GM18511 (cell line): ENCODE measurements at regions not wholly inside any gene's neighbourhood (a gene's known extent, or its start where the extent isn't known, plus 50 kb on each side); places are given as distances from the start of the nearest gene placed in this dataset.
"Not testable (repeated sequence)": the region's sequence is repeated elsewhere in the genome, so short reads cannot be mapped to it uniquely, and the experiment has no call there.

Experiments used
- ATAC-seq: cut with Tn5 transposase; IDR thresholded peaks from one replicate; pipeline ENCODE4 v1.9.1; 2021; ENCODE audit warnings: mild to moderate bottlenecking, moderate library complexity; ENCODE audit not compliant: unreplicated experiment

DNA sequence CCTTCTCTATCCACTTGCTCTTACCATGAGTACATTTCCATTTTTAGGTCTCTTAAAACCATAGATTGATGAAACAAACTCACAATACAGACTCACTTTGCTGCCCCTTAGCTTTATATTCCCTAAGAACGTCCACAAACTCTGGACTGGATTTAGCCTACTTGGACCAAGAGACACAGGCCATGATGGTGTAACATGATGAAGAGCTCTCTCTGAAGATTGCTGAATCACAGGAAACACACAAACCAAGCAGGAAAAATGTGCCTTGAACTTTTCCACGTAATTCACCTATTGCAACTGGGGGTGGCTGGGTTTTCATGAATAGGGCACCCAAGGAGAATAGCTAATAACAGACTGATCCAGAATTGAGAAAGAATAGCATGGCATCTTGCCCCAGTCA, 201.7 kb upstream of the RBBP8 start:
- ATAC-seq = no peak

DNA sequence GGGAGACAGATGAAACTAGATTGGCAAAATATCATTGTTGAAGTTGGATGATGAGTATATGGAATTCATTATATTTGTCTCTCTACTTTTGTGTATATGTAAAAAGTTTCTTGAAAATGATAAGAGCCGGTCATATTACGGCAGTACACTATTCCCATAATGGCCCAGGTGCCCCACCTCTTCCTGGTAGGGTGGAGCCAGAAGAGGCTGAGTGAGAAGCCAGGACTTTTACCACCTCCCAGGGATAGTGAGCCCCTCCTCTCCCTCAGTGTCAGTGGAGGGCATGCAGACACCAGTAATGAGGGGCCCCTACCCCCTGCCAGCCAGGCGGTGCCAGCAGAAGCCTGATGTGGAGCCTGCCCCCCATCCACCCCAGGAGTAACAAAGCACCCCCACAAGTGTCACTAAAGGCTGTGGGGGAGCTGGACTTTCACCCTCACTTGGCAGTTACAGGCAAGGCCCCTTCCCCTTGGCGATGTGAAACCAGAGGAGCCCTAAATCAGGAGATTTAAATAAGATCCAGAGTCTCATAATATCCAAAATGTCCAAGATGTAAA, 198.9 kb upstream of the RBBP8 start:
- ATAC-seq = no peak

DNA sequence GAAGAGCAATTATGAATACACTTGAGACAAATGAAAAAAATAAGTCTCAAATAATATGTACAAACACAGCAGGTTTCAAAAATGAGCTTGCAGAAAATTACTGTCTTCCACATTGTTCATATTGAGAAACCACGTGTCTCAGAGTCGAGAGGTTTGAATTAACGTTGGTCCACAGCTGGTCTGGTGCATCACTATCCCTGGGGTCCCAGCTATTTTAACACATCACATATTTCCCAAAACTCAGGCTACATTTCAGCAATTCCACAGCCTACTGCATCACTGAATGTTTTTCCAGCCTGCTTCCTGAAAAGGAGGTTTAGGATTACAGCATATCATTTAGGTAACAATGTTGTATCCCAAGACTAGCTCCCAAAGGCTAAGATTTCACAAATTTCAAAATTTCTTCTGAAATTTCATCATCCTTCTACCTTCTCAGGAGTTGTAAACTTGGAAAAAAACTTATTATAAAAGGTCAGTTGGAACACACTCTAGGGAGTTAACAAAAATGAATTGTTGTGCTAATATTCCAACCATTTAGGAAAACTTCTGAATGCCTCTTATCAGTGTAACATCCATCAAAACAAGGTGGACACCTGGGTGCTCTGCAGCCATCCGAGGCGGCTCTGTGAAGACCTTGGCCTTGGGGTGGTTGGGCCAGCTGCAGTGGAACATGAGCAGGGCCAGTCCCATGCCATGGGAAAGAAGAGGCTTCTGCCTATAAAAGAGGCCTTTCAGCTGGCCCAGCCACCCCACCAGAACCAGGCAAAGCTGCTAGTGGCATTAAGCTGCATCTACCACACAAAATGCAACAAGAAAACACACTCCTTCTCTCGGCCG, 198.1 kb upstream of the RBBP8 start:
- no peak for ATAC-seq

DNA sequence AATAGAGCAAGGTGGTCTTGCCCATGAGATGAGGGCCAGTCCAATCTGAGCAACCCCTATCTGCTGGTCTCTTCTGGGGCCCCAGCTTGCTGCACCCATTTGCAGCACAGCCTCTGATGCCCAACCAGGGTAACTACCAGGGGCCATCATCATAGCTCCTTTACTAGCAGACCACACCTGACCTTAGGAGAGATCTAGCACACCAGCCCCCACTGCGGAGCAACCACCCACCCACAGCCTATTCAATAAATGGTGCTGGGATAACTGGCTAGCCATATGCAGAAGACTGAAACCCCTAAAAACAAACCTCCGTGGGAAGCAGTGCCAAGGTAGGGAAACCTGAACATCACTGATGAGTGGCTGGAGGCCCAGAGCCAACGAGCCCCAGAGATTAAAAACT, 196.1 kb upstream of the RBBP8 start:
- ATAC-seq = no peak

DNA sequence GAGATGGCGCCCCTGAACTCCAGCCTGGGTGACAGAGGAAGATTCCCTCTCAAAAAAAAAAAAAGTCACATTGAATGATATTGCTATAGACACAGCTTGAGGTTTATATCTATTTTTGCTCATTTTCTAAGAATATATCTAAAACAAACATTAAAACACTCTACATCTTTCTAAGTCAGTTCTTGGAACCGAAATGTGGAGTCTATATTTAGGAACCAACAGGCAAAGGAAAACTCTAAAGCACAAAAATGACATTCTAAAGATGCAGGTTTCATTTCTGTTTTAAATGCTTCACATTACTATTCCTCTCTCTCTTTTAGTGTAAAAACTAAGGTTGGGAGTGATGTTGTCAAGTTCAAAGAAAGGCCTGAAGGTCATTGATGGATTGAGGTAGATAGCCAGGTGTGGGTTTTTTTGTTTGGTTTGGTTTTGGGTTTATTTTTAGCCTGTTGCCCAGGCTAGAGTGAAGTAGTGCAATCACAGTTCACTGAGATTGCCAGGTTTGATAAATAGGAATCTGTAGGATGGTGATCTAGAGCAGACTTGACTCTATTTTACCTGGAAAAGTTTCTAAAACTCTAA, 194.0 kb upstream of the RBBP8 start:
- no peak for ATAC-seq

DNA sequence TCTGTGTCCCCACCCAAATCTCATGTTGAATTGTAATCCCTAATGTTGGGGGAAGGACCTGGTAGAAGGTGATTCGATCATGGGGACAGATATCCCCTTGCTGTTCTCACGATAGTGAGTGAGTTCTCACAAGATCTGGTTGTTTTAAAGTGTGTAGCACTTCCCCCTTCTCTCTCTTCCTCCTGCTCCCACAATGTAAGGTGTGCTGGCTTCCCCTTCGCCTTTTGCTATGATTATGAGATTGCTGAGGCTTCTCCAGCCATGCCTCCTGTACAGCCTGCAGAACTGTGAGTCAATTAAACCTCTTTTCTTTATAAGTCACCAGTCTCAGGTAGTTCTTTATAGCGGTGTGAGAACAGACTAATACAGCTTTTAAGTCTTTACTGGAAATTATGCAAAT, 193.3 kb upstream of the RBBP8 start:
- no peak for ATAC-seq

DNA sequence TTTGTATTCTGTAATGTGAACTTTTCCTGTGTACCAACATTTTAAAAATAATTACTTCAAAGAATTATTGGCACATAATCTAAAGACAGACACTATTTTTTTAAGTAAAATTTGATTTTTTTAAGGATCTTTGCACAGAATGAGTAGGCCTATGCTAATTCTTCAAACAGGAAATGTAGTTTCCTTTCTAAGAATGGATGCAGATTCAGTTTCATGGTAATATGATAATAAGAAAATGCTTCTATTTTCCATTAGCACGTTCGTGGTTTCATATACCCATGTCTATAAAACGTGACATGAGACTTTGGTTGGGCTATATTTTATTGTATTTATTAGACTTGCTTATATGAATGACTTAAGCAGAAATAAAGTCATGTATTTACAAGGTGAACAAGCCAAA, 191.8 kb upstream of the RBBP8 start:
- no peak for ATAC-seq

DNA sequence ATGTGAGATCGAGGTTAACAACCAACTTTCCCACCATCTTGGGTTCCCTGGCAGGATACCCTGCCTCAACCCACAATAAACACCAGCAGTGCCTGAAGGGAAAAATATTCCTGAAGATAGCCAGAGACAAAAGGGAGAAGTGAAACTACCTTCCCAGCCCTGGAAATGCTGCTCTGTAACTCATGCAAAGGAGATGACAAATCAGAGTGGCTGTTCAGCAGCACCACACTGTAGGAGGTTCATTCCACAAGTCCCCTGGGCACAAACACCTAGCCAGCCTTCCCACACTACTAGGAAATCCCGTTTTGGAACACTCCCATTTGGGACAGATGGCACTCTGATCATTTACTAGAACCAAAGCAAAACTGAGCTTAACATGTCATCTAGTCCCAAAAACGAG, 190.7 kb upstream of the RBBP8 start:
- ATAC-seq = no peak

DNA sequence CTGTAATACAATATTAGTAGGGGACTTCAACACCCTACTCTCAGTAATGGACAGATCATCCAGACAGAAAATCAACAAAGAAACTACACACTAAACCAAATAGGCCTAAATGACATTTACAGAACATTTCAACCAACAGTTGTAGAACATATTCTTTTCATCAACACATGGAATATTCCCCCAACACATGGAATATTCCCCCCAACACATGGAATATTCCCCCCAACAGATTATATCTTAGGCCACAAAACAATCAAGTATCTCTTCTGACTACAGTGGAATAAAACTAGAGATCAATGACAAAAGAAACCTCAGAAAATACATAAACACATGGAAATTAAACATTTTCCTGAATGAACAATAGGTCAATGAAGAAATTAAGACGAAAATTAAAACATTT, 187.2 kb upstream of the RBBP8 start:
- no peak for ATAC-seq

DNA sequence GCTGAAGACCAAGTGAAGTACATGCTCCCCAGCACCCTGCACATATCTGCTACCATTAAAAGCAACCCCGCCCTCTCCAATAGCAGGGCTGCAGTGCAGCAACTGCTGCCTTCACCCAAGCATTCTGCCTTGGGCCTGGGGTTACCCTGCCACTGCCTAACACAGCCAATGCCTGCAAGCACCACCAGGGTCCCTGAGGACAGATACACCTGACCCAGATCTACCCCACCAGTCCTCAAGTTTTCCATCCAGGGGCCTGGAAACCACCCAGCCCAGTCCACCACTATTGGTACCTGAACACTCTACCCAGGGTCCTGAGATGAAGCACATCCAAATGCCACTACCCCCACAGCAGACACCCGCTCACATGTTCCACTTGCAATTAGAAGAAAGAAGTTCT, 181.1 kb upstream of the RBBP8 start:
- no peak for ATAC-seq

DNA sequence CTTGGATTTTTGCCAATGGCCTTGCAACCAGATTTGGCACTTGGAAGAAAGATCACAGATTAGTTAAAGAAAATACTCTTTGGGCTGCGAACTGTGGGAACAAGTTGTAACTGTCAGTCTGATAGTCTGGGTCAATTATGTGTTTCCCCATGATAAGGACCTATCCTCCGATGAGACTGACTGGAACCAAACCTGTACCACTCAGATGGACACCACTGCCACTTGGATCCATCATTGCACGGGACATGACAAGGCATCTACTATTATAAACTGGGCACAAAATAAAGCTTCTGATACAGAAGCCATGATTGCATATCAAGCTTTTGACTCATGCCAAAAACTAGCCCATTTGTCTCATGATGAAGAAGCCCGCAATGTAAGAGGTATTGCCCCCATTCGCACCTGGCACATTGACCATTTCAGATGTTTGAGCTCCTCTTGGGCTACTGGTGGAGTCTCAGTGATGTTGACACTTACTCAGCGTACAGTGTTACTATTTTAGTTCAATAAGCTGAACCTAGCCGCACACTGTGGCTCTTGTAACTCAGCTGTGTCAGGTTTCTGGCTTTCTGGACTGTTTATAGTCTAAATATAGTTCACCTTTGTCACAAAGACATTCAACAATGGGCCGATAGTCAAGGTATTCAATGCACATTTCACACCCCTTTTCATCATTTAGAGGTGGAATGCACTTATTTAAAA, 179.8 kb upstream of the RBBP8 start:
- ATAC-seq = no peak

DNA sequence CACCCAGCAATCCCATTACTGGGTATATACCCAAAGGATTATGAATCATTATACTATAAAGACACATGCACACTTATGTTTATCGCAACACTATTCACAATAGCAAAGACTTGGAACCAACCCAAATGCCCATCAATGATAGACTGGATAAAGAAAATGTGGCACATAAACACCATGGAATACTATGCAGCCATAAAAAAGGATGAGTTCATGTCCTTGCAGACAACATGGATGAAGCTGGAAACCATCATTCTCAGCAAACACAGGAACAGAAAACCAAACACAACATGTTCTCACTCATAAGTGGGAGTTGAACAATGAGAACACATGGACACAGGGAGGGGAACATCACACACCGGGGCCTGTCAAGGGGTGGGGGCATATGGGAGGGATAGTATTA, 169.1 kb upstream of the RBBP8 start:
- not testable (repeated sequence) for ATAC-seq

DNA sequence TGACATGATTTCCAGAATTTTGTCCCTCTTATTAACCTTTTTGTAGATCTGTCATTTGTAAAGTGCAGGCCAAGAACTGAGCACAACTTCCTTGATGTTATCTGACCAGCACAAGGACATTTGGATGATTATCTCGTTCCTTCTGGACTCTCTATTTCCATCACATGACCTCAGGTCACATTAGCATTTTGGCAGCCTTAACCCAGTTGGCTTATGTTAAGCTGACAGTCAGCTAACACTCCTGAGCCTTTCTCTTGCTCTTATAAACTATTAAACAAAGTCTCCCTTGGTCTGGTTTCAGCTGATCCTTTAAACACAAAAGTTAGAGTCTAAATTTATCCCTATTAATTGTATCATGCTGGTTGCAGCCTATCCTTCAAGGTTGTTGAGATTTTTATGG, 167.2 kb upstream of the RBBP8 start:
- no peak for ATAC-seq

DNA sequence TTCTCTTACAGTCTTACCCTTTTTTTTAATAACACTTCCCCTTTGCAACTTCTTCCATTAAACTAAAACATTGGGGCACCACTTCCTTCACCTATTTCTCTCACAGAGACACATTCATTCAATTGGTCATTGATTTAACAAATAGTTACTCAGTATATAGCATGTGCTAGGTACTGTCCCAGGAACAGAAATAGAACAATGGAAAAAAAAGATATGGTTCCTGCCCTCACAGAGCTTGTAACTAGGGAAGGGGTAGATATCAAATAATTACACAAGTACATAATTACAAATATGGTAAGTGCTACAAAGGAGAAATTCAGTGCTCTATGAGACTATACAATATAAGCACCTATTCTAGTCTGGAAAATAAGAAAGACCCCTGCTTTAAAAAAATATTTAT, 165.5 kb upstream of the RBBP8 start:
- no peak for ATAC-seq

DNA sequence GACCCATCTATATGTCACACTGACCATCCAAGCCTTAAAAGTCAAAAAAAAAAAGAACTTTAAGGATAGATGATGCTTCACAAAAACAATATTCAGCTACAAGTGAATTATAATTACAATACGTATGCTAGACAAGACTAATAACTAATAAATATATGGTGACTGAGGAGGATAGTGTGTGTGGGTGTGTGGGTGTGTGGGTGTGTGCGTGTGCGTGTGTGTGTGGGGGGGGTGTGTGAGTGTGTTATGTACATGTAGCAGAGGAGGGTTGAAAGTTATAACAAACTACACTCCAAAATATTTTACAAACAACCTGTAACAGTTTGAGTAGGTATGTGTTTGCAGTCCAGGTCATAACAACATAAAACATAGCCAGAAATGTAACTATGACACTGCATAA, 159.2 kb upstream of the RBBP8 start:
- no peak for ATAC-seq

DNA sequence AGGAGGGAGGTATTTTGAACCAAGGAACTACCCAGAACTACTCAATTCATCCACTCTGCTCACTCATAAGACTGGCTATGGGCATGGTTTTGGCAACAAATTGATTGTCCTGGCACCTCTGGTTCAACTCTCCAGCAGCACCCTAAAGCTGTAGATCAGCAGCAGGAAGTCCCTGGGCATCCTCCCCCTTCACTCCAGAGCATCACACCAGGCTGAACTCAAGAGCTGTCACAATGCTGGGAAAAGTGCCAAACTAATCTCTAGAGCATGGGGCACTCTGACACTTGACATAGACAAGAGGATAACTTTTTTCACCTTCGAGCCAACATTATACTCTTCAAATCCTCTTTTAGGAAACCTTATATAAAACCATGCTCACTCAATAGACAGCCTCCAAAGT, 154.1 kb upstream of the RBBP8 start:
- ATAC-seq = no peak

DNA sequence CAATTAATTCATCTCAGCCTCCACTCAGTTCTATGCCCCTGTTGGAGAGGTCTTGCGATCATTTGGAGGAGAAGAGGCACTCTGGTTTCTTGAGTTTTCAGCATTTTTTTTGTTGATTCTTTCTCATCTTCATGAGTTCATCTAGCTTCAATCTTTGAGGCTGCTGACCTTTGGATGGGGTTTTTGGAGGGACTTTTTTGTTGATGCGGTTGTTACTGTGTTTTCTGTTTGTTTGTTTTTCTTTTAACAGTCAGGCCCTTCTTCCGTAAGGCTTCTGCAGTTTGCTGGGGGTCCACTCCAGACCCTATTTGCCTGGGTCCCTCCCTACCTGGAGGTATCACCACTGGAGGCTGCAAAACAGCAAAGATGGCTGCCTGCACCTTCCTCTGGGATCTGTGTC, 149.9 kb upstream of the RBBP8 start:
- no peak for ATAC-seq

DNA sequence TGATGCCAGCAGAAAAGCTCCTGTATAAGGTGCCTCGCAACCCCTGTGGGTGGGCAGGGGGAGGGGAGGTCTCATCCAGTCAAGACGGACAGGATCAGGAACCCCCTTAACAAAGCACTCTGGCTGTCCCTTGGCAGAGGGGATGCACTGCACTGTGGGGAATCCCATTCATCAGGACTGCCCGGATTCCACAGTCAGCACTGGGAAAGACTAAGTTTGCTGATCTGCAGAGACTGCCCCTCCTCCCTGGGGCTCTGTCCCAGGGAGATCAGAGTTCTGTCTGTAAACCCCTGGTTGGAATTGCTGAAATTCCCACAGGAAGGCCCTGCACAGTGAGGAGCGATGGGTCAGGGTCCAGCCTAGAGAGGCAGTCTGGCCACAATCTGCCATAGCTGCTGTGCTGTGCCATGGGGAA, 149.5 kb upstream of the RBBP8 start:
- ATAC-seq = no peak

DNA sequence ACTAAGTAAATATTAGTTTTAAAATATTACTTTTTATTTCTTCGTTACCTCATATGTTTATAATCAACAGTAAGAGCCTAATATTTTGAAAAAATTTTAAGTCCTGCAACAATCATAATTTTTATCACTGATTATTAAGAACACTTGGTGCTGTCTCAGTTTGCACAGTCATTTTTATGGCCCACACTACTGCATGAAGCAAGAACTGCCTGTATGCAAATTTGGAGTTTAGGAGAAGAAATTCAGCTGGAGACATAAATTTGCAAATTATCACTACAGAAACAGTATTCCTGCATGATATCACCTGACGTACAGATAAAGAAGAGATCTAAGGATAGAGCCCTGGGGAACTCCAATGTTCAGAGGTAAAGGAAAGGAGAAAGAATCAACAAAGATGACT, 144.1 kb upstream of the RBBP8 start:
- no peak for ATAC-seq

DNA sequence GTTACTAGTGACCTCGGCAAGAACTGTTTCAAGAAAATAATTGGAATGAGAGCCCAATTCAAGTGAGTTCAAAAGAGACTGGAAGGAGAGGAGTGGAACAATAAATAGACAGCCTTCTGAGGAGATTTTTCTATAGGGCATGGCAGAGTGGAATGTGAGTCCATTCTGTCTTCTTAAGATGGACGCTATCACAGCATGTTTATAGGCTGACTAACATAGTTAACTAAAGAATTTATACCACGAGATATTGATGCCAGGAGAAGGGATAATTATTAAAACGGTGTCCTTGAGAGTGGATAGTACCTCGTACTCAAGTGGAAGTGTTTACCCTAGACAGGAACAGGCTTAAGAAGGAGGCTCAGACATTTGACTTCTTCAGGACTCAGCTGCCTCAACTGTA, 143.5 kb upstream of the RBBP8 start:
- no peak for ATAC-seq

DNA sequence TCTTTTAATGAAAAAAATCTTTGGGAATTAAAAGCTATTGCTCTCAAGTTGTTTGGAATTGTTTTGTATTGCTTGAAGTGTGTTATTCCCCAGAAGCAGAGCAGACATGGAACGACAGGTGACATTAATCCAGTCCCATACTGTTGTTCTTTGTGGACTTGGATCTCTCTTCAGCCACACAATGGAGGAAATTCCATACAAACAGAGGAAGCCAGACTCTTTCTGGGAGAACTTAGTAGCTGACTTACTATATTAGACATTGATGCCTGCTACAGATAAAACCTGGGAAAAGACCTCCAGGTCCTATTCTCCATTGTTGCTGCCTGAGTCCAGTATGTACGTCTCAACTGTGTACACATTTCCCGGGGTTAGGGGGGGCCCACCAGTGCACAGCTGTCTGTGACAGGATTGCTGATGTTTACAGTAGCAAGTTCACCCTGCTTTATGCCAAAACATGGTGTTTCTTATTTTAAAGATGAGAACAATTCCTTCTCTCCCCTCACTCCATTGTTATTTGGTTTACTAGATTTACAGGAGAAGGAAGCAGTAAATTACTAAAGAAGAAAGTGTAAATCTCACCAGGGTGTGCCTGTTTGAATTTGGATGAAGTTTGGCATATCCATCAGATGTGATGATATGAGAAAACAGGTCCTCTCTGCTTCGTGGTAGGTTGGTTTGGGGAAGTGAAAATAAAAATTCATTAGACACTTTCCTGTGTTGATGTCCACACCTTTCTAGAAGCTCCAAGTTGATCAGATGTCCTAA, 142.4 kb upstream of the RBBP8 start:
- ATAC-seq = no peak
